Cerebellar cortex (tissue), 1 donor: ENCODE measurements at regions not wholly inside any gene's neighbourhood (a gene's known extent, or its start where the extent isn't known, plus 50 kb on each side); places are given as distances from the start of the nearest gene placed in this dataset.
"Not testable (repeated sequence)": the region's sequence is repeated elsewhere in the genome, so short reads cannot be mapped to it uniquely, and the experiment has no call there.

Experiments used
- DNase-seq: peaks from one replicate; pipeline ENCODE4 v3.0.0-alpha.2; 2015; ENCODE audit warnings: low spot score

DNA sequence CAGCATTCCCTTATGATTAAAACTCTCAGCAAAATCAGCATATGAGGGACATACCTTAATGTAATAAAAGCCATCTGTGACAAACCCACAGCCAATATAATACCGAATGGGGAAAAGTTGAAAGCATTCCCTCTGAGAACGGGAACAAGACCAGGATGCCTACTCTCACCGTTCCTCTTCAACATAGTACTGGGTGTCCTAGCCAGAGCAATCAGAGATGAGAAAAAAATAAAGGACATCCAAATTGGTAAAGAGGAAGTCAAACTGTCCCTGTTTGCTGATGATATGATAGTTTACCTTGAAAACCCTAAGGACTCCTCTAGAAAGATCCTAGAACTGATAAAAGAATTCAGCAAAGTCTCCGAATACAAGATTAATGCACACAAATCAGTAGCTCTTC, 141.6 kb upstream of the MAN1A1 start:
- not testable (repeated sequence) for DNase-seq

DNA sequence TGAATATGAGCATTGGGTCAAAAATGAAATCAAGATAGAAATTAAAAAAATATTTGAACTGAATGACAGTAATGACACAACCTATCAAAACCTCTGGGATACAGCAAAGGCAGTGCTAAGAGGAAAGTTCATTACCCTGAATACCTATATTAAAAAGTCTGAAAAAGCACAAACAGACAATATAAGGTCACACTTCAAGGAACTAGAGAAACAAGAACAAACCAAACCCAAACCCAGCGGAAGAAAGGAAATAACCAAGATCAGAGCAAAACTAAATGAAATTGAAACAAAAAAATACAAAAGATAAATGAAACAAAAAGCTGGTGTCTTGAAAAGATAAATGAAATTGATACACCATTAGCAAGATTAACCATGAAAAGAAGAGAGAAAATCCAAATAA, 140.5 kb upstream of the MAN1A1 start:
- DNase-seq: not testable (repeated sequence)

DNA sequence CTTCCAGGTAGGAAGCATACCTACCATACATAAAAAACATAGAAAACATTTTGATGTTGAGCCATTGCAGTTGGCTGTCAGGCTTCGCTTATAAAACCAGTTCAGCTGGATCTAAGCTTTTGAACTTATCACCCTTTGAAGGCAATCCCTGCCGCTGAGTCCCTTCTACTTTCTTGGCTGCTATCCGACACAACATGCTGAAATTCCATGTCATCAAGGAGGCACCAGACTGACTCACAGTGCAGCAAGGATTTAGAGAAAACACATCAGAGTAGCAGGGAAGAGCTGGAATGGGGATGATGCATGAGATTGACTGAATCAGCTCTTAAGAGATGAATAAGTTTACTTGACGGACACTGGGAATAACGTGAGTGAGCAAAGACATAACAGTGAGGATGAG, 135.0 kb upstream of the MAN1A1 start:
- no peak for DNase-seq

DNA sequence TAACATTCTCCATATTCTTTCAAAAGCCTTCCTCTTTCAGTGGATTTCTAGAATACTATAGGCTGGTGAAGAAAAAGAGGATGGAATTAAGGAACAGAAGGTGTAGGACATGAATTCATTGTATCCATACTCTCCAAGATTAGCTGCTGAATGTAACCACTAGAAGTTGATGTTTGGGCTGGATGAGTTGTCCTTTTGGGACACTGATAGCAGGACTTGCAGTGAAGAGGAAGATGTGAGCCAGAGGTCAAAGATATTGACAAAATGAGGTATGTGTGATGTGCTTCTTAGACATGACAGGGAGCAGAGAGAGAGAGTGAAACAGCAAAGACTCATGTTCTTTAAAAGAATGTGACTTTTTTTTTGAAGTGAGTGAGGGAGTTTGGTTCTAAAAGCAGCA, 134.3 kb upstream of the MAN1A1 start:
- DNase-seq: no peak

DNA sequence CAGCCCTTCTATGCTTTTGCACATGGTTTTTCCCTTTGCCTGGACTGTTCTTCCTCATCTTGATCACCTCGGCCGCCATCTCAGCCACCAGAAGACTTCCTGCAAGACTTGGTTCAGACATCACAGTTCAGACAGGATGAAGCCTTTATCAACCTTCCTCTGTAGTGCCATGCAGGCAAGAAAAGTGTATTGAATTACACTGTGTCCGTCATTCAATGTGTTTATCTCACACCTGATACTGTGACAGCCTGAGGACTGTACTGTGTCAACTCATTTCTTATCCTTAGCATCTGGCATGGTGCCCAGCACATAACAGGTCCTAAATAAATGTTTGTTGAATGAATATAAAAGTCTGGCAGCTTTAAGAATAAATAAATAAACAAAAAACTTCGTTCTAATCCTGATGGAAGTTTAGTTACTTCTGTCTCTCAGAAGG, 133.3 kb upstream of the MAN1A1 start:
- DNase-seq: no peak

DNA sequence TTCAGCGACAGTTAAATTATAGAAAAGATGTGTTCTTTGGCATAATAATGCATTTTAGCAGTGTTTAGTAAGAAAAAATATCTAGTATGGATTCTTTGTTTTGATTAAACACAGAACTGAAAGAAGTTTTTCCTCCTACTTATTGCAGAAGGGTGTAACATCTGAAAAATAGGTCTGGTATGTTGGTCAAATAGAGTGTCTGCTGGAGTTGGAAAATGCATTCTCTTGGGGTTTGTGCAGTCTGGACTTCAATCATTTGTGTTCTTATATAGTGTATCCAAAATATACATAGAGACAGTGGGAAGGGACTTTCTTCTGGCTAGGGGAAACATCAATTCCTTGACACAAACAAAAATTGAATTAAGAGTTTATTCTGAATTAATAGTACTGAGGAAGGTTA, 132.4 kb upstream of the MAN1A1 start:
- no peak for DNase-seq

DNA sequence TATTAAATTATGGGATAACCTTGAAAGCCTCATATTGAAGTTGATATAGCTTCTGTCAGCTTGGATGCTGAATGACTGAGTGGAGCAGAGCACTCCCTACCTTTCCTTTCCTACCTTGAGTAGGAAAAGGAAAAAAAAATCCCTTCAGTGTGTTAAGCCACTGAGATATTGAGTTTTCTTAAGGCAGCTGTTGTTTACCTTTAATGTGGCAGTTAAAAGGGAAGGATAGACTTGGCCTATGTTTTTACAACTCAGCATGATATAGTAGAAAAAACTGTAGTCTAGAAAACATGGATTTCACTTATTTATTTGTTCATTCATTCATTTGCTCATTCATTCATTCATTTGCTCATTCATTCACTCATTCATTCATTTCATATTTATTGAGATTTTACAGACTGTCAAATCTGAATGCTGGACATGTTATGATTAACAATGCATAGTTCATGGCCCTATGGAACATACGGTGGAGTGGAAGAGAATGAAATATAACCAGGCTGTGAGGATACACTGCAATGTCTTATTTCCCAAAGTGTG, 131.5 kb upstream of the MAN1A1 start:
- DNase-seq: no peak

DNA sequence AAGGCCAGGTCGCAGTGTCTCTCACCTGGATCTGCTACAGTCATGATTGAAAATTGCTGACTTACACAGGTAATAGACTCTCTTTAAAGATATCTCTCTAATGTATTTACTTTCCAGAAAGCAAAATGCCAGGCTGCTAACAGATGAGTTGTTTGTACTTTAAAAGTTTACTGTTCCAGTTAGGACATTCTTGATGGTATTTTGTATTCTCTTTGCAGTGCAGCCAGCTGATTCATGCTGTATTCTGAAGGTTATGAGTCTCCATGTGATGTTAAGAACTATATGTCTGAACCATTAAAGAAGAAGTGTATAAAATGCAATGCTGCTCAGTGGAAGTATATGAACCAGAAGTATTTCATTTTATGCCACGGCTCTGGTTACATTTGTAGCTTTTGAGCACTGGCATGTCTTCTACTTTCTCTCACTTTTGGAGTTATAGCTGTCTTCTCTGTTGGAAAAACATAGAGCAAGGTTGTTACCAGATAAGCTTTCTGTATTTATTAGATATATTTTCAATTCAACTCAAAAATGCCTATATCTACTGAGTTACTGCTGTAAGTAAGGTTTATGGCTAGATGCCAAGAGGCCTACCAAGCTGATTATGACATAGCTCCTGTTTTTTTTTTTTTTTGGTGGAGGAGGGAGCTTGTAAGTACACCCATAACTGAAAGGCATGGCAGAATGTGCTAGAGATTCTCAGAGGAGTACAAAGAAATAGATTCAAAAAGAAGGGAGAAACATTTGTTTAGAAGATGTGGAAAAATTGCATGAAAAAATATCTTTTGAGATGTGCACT, 130.5 kb upstream of the MAN1A1 start:
- DNase-seq: no peak

DNA sequence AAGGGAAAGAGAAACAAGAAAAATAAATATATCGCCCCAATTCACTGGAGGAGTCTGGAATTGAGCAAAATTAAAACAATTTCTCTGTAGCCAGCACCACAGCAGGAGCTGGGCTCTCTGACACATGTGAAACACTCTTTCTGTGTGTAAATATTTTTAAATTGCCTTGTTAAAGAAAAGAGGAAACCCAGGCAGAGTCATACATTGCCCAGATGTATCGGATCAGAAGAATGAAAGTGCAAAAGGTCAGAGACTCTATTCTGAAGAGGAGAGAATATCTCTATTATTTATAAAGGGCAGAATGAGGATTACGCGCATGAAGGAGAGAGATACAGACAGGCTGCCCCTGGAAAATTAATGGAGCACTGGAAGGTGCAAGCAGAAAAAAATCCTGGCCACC, 127.0 kb upstream of the MAN1A1 start:
- DNase-seq: no peak

DNA sequence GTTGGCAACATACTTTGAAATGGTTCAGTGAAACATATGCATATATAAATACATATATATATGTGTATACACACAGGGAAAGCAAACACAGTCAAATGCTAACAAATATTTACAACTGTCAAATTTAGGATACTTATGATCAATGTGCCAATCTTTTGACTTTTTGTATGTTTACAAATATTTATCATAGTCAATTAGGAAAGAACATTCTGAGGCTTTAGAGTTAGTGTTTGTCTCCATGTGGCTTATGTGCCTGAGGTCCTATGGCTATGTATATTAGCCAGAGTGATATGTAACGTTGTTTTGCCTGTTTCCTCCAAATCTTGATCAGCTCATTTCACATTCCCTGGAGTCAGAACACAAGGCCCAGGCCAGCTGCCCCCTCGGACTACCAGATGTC, 126.5 kb upstream of the MAN1A1 start:
- no peak for DNase-seq

DNA sequence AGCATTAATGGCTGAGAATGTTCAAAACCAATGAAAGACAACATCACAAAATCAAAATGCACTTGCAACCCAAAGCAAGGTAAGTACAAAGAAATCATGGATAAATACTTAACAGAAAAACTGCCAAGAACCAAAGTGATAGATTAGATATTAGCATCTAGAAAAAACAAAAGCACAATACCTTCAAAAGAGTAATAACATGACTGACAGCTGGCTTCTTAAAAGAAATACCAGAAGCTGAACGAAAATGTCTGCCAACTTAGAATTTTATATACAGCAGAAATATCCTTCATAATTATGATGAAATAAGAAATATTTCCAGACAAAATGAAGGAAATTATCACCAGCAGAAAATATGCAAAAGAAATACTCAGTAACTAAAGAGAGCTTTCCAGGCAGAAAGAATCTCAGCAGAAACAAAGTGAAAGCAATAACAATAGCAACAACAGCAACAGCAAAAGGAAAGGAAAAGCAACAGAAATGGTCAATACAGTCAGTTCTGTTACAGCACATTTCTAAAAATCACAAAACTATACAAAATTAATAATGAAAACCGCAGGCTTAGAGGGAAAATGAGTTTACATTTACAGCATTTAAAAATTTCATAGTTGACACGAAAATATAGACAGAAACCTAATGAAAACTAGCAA, 121.5 kb upstream of the MAN1A1 start:
- no peak for DNase-seq

DNA sequence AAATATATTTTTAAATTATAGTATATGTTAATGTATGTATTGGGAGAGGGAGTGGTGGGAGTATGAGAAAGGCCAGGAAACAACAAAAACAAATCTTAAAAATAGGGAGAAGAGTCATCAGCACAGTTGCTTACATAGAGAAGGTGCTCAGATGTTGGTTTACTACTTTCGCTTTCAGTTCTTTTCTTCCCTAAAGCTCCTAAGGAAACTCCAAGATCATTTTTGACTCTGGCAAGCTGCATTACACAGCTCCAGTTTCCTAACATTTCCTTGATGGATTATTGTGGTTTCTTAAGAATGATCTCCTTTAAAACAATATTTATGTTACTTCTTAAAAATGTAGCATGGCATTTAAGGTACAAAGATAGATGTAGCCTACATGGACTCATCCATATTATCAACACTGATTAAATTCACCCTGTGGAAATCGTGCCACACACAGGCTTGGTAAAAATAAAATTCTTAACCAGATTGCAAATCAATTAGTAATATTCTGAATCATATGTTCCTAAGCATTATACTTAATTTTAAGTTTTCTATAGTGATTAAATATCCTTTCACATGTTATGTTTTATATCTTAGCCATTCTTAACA, 118.0 kb upstream of the MAN1A1 start:
- DNase-seq: no peak

DNA sequence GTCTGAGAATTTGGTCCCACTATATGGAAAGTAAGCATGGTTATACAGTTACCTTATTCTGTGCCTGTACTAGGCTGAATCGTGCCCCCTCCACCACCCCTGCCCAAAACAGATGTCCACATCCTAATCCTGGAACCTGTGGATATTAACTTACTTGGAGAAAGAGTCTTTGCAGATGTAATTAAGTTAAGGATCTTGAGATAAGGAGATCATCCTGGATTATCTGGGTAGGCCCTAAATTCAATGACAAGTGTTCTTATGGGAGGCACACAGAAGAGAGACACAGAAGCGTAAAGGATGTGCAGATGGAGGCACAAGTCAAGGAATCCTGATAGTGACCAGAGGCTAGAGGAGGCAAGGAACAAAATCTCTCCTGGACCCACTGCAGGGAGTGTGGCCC, 116.7 kb upstream of the MAN1A1 start:
- DNase-seq: no peak

DNA sequence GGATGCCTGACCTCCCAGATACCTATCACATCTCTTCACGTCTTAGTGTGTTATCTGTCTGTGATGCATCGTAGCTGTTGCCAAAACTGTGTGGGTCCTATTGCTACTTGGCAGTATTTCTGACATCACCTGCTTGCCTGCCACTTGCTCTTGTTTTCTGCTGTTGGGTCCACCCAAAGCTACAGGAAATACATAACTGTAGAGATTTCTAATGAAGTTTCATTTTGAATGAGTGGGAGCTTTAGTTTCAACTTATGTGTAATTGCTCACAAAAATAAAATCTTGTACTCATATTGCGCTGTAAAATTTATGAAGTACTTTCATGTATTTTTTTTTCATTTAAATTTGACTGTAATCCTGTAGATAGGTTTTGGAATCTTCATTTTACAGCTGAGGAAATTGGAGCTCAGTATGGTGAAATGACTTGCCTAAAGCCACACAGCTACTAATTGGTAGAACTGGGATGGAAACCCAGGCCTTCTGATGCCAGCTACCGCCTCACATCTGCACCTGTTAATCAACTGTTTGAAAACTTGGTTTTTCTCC, 113.6 kb upstream of the MAN1A1 start:
- DNase-seq: no peak

DNA sequence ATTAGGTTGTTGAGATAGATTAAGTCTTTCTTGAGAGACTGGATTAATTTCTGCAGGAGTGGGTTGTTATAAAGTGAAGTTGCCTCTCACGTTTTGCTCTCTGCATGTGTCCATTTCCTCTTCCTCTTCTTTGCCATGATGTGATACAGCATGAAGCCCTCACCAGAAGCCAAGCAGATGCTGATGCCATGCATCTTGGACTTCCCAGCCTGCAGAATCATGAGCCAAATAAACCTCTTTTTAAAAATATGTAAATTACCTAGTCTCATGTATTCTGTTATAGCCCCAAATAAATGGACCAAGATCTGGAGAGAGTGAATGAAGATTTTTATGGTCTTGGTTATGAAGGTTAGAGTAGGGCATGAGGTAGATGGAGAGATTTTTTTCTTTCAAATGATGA, 111.6 kb upstream of the MAN1A1 start:
- no peak for DNase-seq

DNA sequence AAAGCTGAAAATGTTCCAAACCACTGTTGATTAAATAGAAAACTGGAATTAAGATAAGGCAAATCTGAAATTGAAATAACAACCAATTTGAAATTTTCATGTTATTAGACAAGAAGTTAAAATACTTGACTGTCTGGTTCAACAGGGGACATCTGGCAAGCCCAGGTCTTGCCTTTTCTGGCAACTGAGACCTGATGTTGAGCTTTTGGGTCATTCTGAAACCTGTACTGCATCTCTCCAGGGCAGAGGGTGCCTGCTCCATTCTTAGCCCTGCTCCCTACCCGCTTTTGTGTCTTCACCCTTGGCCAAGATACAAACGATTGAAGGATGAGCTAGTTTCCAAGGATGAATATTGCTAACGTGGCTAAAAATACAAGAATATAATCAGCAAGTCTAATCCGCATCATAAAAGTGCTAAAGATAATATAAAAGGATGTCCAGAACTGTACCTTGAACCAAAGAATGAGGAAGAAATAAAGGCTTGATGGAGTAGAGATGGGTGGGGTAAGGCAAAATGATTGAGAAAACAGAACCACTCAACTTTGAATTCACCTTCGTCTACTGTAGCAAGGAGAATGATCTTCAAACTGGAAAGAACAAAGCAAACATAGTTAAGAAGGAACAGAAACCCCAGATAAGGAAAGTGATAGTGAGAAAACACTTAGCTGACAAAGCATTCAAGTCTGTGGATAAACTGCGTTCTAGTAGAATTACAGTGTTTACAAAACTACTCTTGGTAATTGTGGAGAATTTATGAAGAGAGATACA, 109.8 kb upstream of the MAN1A1 start:
- no peak for DNase-seq

DNA sequence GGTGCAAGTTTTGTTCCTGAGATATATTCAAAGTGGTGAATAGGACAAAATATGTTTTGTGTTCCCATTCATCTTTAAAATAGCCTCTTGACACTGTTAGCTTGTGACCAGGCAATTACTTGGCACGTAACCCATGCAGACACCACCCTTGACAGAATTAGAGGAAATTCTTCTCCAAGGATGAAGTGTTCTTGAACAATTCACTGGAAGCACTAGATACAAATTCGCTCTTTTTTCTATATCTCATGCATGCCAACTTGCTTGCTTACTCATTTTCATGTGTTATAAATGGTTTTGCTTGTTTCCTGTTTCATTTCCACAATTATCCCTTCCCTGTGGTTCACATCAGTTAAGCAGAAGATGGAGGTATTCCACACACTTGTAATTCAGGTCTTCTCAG, 105.2 kb upstream of the MAN1A1 start:
- no peak for DNase-seq

DNA sequence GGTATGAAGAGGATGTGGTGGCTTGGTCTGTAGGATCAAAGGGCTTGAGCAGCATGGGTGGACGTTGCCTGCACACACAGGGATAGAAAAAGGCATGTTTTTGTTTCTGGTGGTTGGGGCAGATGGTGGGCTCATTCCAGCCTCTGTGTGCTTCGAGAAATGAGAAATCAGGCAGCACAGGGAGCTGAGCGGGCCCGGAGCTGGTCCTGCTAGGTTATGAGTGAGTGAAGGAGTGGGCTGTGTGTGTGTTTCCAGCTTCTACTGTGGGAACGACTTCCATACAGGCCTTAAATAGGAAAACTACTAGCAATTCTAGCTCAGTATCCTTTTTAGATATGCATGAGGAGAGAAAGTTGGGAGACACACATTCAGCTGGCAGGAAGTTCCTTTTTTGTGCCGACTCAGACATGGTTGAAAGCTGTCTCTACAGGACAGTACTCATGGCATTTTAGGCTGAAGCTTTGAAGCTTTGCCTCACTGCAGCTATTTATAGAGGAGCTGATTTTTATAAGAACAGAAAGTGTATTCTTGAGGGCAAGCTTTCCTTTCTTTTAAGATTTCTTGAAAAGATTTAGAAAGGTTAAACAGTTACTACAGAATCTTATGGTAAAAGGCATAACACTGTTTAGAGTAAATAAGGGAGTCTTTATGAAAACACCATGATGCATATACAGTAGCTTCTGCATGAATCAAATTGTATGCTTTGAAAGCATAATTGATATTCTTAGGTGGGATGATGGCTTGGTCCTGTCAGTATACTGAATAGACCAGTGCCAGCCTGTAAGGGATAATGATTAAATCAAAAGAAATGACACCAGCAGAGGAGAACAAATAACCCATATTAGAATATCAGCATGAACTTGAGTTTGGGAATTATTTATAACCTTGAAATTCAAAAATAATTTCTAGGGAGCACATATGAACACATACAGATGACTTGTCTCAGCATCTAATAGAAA, 104.0 kb upstream of the MAN1A1 start:
- no peak for DNase-seq

DNA sequence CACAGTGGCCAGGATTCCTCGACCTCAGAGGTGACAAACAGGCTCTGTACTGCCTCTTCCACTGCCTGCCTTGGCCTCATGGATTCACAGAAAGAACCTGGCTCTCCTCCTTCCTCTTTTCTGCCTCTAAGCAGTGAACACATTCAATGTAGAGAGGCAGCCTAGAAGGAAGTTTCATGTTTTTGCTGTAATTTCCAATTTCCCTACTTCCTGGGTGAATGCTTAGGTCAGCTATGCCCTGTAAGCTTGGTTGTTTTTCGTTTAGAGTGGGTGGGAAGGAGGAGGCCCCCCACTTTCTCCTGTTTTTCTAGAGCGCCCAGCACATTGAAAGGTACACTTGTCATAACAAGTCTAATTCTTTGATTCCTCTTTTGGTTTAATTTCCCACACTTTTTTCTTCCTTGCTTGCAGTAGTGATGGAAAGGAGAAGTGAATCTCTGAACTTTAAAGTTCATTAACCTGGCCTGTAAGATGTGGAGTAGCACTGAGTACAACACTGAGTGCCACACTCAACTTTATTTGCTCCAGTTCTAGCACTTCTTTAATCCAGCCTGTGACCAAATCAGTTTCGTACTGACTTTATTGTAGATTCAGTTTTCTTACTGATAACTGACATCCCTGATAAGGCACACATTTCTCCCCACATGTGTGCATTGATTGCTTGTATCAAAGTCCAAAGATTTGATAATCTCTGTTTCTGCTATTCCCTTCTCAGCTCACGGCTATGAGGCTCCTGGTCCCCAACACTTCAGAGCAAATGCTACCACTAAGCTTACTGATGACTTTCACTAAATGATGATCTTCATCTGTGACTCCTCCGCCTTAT, 100.0 kb upstream of the MAN1A1 start:
- DNase-seq: no peak

DNA sequence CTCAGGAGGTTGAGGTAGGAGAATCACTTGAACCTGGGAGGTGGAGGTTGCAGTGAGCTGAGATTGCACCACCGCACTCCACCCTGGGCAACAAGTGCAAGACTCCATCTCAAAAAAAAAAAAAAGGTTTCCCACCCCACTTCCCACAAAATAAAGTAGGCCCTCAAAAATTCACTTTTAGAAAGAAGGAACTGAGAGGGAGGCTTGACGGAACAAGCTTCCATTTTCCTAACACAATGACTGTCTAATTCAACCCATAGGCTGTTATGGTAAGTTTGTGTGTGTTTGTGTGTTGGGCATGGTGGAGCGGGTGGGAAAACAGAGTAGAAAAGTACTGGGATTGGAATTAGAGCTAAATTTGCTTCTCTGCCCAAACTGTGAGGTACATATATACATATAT, 98.4 kb upstream of the MAN1A1 start:
- DNase-seq: no peak
